ENCODE measurements at regions not wholly inside any gene's neighbourhood (a gene's known extent, or its start where the extent isn't known, plus 50 kb on each side); places are given as distances from the start of the nearest gene placed in this dataset.
A peak's percentile ranks its signal among the peaks of the same experiment; 100 is the strongest.

DNA sequence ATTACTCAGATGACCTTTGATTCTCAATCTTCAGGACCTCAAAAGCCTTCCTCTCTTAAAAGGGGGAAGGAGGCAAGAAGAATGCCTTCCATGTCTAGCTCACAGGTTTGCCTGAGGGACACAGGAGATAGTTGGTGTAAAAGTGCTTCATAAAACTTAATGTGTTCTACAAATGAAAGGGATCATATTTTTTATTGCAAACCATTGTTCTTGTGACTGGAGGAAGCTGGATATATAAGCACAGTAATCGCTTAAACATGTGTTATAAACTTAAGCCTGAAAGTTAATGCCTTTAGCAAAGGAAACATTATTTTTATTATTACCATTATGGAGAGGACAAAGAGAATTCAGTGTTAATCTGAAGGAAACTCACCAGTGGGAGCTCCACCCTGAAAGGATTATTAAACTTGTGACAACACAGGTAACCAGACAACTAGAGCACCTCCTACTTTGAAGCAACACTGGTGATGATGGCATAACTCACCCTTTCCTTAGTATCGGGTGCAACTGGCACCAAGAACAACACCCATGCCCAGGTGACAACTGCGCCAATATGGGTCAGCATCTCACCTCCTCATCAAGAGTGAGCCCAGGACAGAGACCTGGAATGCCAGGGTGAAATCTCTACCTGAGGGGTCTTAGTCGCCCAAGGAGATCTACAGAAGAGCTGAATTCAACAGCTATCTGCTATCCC is 288.7 kb upstream of the PRDM1 start:
- Mint-ChIP-seq H3K4me1 (peaks cover 6 to 16% (median 7%) of the 10 kb centered on the region in 3 donors), H3K27me3 (no peaks in the 10 kb centered on the region), H3K9me3 (no peaks in the 10 kb centered on the region), H3K27ac (no peak overlapping the region), H3K4me3 (no peak overlapping the region), H3K36me3 (no peaks in the 10 kb centered on the region)
- DNase-seq (no peak), ATAC-seq (replicated peaks in 1 of 4) (no peak)
- H3K27ac ChIP-seq (ENCODE audit: low read length), result no peak overlapping the region
- H3K4me1 ChIP-seq (ENCODE audit: control insufficient read depth in 1 of 2, extremely low read depth in 1 of 2, insufficient read depth in 2 of 2, low read length in 2 of 2), result peaks cover 3 to 5% of the 10 kb centered on the region in 2 experiments
- ChIA-PET POLR2A (no interaction called here), CTCF (interaction anchor here in 1 of 2 donors (0.6 kb wide), 1 partner anchor 21 kb away, joined by 7 read pairs; no protein-coding TSS in a partner anchor)
- no peak overlapping the region for H3K4me3 ChIP-seq (ENCODE audit: control insufficient read depth in 1 of 2, extremely low read depth in 1 of 2, low read length in 1 of 2)
- no peaks in the 10 kb centered on the region for H3K27me3 ChIP-seq (replicated peaks in 1 of 2; ENCODE audit: control insufficient read depth in 2 of 2, extremely low read depth in 1 of 2, insufficient read depth in 2 of 2, low read length in 1 of 2)
- no peaks in the 10 kb centered on the region for H3K9me3 ChIP-seq
- WGBS (ENCODE audit: insufficient coverage), result 89% methylated on average over 2 of the region's 4 CpGs
- H3K36me3 ChIP-seq (ENCODE audit: control insufficient read depth in 2 of 2, extremely low read depth in 1 of 2, insufficient read depth in 1 of 2, low read length in 1 of 2), result no peaks in the 10 kb centered on the region

GRCh38 chr6:105795913-105796517 is 290.1 kb upstream of the PRDM1 start:
- H3K4me1 Mint-ChIP-seq, result peaks cover 16 to 27% (median 18%) of the 10 kb centered on the region in 3 donors
- CTCF ChIA-PET, result no interaction called here
- H3K4me1 ChIP-seq (ENCODE audit: control insufficient read depth in 1 of 2, extremely low read depth in 1 of 2, insufficient read depth in 2 of 2, low read length in 2 of 2), result peaks cover 3 to 8% of the 10 kb centered on the region in 2 experiments
- ATAC-seq (replicated peaks in 1 of 4), result no peak
- no peak overlapping the region for H3K4me3 ChIP-seq (ENCODE audit: control insufficient read depth in 1 of 2, extremely low read depth in 1 of 2, low read length in 1 of 2)
- H3K27me3 Mint-ChIP-seq, result no peaks in the 10 kb centered on the region
- no peak overlapping the region for H3K4me3 Mint-ChIP-seq
- H3K27ac ChIP-seq (ENCODE audit: low read length), result no peak overlapping the region
- H3K36me3 ChIP-seq (ENCODE audit: control insufficient read depth in 2 of 2, extremely low read depth in 1 of 2, insufficient read depth in 1 of 2, low read length in 1 of 2), result no peaks in the 10 kb centered on the region
- no peaks in the 10 kb centered on the region for H3K27me3 ChIP-seq (replicated peaks in 1 of 2; ENCODE audit: control insufficient read depth in 2 of 2, extremely low read depth in 1 of 2, insufficient read depth in 2 of 2, low read length in 1 of 2)
- H3K27ac Mint-ChIP-seq, result peak overlapping the region in 1 of 2 donors; percentile 1
- H3K36me3 Mint-ChIP-seq, result no peaks in the 10 kb centered on the region
- no peaks in the 10 kb centered on the region for H3K9me3 Mint-ChIP-seq
- 74% methylated on average over 7 of the region's 9 CpGs for WGBS (ENCODE audit: insufficient coverage)
- DNase-seq, result no peak
- H3K9me3 ChIP-seq, result no peaks in the 10 kb centered on the region
- POLR2A ChIA-PET, result no interaction called here

DNA sequence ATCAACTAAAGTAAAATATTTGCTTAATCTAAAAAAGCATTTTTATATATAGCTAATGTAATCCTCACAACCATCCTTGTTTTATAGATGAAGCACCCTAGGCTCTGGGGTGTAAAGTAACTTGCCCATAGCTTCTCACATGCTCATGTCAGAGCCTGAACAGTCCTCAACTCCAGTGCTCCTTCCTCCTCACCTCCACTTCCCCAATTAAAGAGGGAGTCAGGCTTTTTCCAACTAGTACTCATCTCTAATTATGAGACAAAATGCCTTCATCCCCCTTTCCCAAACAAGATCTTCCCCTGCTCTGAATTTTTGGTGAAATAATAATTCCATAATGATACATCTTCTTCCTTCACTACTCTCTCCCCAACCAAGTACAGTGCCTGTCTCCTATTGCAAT is 290.8 kb upstream of the PRDM1 start:
- Histone ChIP-seq H3K9me3 (no peaks in the 10 kb centered on the region), H3K36me3 (ENCODE audit: control insufficient read depth in 2 of 2, extremely low read depth in 1 of 2, insufficient read depth in 1 of 2, low read length in 1 of 2) (no peaks in the 10 kb centered on the region), H3K27me3 (replicated peaks in 1 of 2; ENCODE audit: control insufficient read depth in 2 of 2, extremely low read depth in 1 of 2, insufficient read depth in 2 of 2, low read length in 1 of 2) (no peaks in the 10 kb centered on the region), H3K27ac (ENCODE audit: low read length) (no peak overlapping the region), H3K4me1 (ENCODE audit: control insufficient read depth in 1 of 2, extremely low read depth in 1 of 2, insufficient read depth in 2 of 2, low read length in 2 of 2) (peaks cover 3 to 8% of the 10 kb centered on the region in 2 experiments), H3K4me3 (ENCODE audit: control insufficient read depth in 1 of 2, extremely low read depth in 1 of 2, low read length in 1 of 2) (no peak overlapping the region)
- H3K4me1 Mint-ChIP-seq, result peaks cover 16 to 27% (median 18%) of the 10 kb centered on the region in 3 donors
- no peak overlapping the region for H3K4me3 Mint-ChIP-seq
- ATAC-seq (replicated peaks in 1 of 4), result no peak
- CTCF ChIA-PET, result no interaction called here
- H3K27me3 Mint-ChIP-seq, result no peaks in the 10 kb centered on the region
- POLR2A ChIA-PET, result interaction anchor here in 1 of 2 donors (0.6 kb wide), 1 partner anchor 26 kb away, joined by 3 read pairs; no protein-coding TSS in a partner anchor
- H3K36me3 Mint-ChIP-seq, result no peaks in the 10 kb centered on the region
- peak overlapping the region in 1 of 2 donors; percentile 1 for H3K27ac Mint-ChIP-seq
- H3K9me3 Mint-ChIP-seq, result no peaks in the 10 kb centered on the region
- no peak for DNase-seq

- H3K36me3 Mint-ChIP-seq, result no peaks in the 10 kb centered on the region
- H3K27ac Mint-ChIP-seq, result no peak overlapping the region
- CTCF ChIA-PET, result no interaction called here
- H3K27me3 Mint-ChIP-seq, result no peaks in the 10 kb centered on the region
- peaks cover 3 to 8% of the 10 kb centered on the region in 2 experiments for H3K4me1 ChIP-seq (ENCODE audit: control insufficient read depth in 1 of 2, extremely low read depth in 1 of 2, insufficient read depth in 2 of 2, low read length in 2 of 2)
- no CpG with 5 or more reads among the region's 5 CpGs for WGBS (ENCODE audit: insufficient coverage)
- POLR2A ChIA-PET, result interaction anchor here in 1 of 2 donors (0.6 kb wide), 1 partner anchor 27 kb away, joined by 3 read pairs; no protein-coding TSS in a partner anchor
- H3K4me1 Mint-ChIP-seq, result peaks cover 16 to 27% (median 18%) of the 10 kb centered on the region in 3 donors
- no peak overlapping the region for H3K4me3 ChIP-seq (ENCODE audit: control insufficient read depth in 1 of 2, extremely low read depth in 1 of 2, low read length in 1 of 2)
- no peak for ATAC-seq (replicated peaks in 1 of 4)
- H3K36me3 ChIP-seq (ENCODE audit: control insufficient read depth in 2 of 2, extremely low read depth in 1 of 2, insufficient read depth in 1 of 2, low read length in 1 of 2), result no peaks in the 10 kb centered on the region
- no peaks in the 10 kb centered on the region for H3K9me3 Mint-ChIP-seq
- H3K9me3 ChIP-seq, result no peaks in the 10 kb centered on the region
- H3K4me3 Mint-ChIP-seq, result no peak overlapping the region
- no peaks in the 10 kb centered on the region for H3K27me3 ChIP-seq (replicated peaks in 1 of 2; ENCODE audit: control insufficient read depth in 2 of 2, extremely low read depth in 1 of 2, insufficient read depth in 2 of 2, low read length in 1 of 2)
- no peak overlapping the region for H3K27ac ChIP-seq (ENCODE audit: low read length)
- no peak for DNase-seq
Observed at GRCh38 chr6:105794870-105795269, 291.3 kb upstream of the PRDM1 start.

- ChIA-PET CTCF (interaction anchor here (0.7 kb wide), 2 partner anchors 139 to 391 kb away, joined by 3 read pairs; no protein-coding TSS in a partner anchor), POLR2A (no interaction called here)
- Histone ChIP-seq H3K9me3 (no peaks in the 10 kb centered on the region), H3K4me3 (ENCODE audit: control insufficient read depth in 1 of 2, extremely low read depth in 1 of 2, low read length in 1 of 2) (no peak overlapping the region), H3K27ac (ENCODE audit: low read length) (no peak overlapping the region), H3K27me3 (replicated peaks in 1 of 2; ENCODE audit: control insufficient read depth in 2 of 2, extremely low read depth in 1 of 2, insufficient read depth in 2 of 2, low read length in 1 of 2) (no peaks in the 10 kb centered on the region), H3K36me3 (ENCODE audit: control insufficient read depth in 2 of 2, extremely low read depth in 1 of 2, insufficient read depth in 1 of 2, low read length in 1 of 2) (no peaks in the 10 kb centered on the region), H3K4me1 (ENCODE audit: control insufficient read depth in 1 of 2, extremely low read depth in 1 of 2, insufficient read depth in 2 of 2, low read length in 2 of 2) (peaks cover 3 to 8% of the 10 kb centered on the region in 2 experiments)
- Mint-ChIP-seq H3K27ac (no peak overlapping the region), H3K4me3 (no peak overlapping the region), H3K9me3 (no peaks in the 10 kb centered on the region), H3K4me1 (peaks cover 16 to 27% (median 18%) of the 10 kb centered on the region in 3 donors), H3K36me3 (no peaks in the 10 kb centered on the region), H3K27me3 (peaks cover 0 to 3% of the 10 kb centered on the region in 2 donors)
- DNase-seq (no peak), ATAC-seq (replicated peaks in 1 of 4) (no peak)
- WGBS (ENCODE audit: insufficient coverage), result 74% methylated on average over 2 of the region's 5 CpGs
Observed at GRCh38 chr6:105794239-105794638, 291.9 kb upstream of the PRDM1 start.

DNA sequence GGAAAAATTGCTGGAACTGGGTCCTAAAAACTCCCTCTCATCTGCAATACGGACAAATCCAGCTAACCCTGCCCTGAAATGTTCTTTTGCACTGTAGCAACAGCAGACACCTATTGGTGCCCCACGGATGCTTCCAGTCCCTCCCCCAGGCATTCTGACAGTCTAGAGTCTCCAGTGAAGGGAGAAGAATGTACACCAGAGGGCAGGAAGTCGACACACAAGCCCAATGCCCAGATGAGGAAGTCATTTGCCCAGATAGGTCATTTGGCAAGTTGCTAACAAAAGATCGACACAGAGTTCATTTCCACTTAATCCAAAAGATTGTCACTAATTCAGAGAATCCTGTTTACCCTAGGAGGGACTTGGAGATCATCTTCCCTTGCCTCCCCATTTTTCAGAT is 293.0 kb upstream of the PRDM1 start:
- no peaks in the 10 kb centered on the region for H3K27me3 ChIP-seq (replicated peaks in 1 of 2; ENCODE audit: control insufficient read depth in 2 of 2, extremely low read depth in 1 of 2, insufficient read depth in 2 of 2, low read length in 1 of 2)
- peak in 4 of 35 experiments; percentile 3 to 39 (median 16) for DNase-seq

More for the DNA sequence above, 293.0 kb upstream of the PRDM1 start:
- Histone ChIP-seq H3K4me1 (ENCODE audit: control insufficient read depth in 1 of 2, extremely low read depth in 1 of 2, insufficient read depth in 2 of 2, low read length in 2 of 2) (peaks cover 3 to 8% of the 10 kb centered on the region in 2 experiments), H3K27ac (ENCODE audit: low read length) (no peak overlapping the region), H3K9me3 (no peaks in the 10 kb centered on the region), H3K4me3 (ENCODE audit: control insufficient read depth in 1 of 2, extremely low read depth in 1 of 2, low read length in 1 of 2) (no peak overlapping the region), H3K36me3 (ENCODE audit: control insufficient read depth in 2 of 2, extremely low read depth in 1 of 2, insufficient read depth in 1 of 2, low read length in 1 of 2) (no peaks in the 10 kb centered on the region)
- WGBS (ENCODE audit: insufficient coverage), result 11% methylated on average over 3 of the region's 4 CpGs
- Mint-ChIP-seq H3K27ac (no peak overlapping the region), H3K9me3 (no peaks in the 10 kb centered on the region), H3K27me3 (peaks cover 0 to 4% of the 10 kb centered on the region in 2 donors), H3K4me1 (peaks cover 16 to 27% (median 18%) of the 10 kb centered on the region in 3 donors), H3K36me3 (no peaks in the 10 kb centered on the region), H3K4me3 (no peak overlapping the region)
- ChIA-PET POLR2A (no interaction called here), CTCF (no interaction called here)
- ATAC-seq (replicated peaks in 1 of 4), result peak in 2 of 4 experiments; percentile 46 to 61
